ENCODE measurements at regions not wholly inside any gene's neighbourhood (a gene's known extent, or its start where the extent isn't known, plus 50 kb on each side); places are given as distances from the start of the nearest gene placed in this dataset.
A peak's percentile ranks its signal among the peaks of the same experiment; 100 is the strongest.
"Not testable (repeated sequence)": the region's sequence is repeated elsewhere in the genome, so short reads cannot be mapped to it uniquely, and the experiment has no call there.

DNA sequence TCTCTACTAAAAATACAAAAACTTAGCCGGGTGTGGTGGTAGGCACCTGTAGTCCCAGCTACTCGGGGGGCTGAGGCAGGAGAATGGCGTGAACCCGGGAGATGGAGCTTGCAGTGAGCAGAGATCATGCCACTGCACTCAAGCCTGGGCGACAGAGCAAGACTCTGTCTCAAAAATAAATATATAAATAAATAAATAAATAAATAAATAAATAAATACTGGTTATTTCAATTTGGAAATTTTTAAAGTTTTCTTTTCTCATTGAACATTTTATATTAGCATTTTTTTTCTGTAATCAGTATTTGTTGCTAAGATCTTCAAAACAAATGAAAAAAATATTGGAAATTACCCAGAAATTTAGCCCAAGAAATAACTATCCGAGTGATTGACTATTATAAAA lies 197.3 kb upstream of the SYT10 start:
- peak; percentile 59 for TF ChIP-seq ZNF426 (tag by site-specific recombination; IDR thresholded peaks at IDR 0.05)
- TF ChIP-seq ZNF140 (tag by site-specific recombination; IDR thresholded peaks at IDR 0.05): peak; percentile 29; the same call in 1 of the 2 replicates
- peak; percentile 79; the same call in 1 of the 2 replicates for TF ChIP-seq ZNF394 (tag by site-specific recombination; IDR thresholded peaks at IDR 0.05; ENCODE audit: borderline replicate concordance)
- 0 out of 2 replicates have a peak, but pooled peaks have one; percentile 21 for TF ChIP-seq ZBTB8A (tag by site-specific recombination; IDR thresholded peaks at IDR 0.05)
- TF ChIP-seq, protein P1, sequence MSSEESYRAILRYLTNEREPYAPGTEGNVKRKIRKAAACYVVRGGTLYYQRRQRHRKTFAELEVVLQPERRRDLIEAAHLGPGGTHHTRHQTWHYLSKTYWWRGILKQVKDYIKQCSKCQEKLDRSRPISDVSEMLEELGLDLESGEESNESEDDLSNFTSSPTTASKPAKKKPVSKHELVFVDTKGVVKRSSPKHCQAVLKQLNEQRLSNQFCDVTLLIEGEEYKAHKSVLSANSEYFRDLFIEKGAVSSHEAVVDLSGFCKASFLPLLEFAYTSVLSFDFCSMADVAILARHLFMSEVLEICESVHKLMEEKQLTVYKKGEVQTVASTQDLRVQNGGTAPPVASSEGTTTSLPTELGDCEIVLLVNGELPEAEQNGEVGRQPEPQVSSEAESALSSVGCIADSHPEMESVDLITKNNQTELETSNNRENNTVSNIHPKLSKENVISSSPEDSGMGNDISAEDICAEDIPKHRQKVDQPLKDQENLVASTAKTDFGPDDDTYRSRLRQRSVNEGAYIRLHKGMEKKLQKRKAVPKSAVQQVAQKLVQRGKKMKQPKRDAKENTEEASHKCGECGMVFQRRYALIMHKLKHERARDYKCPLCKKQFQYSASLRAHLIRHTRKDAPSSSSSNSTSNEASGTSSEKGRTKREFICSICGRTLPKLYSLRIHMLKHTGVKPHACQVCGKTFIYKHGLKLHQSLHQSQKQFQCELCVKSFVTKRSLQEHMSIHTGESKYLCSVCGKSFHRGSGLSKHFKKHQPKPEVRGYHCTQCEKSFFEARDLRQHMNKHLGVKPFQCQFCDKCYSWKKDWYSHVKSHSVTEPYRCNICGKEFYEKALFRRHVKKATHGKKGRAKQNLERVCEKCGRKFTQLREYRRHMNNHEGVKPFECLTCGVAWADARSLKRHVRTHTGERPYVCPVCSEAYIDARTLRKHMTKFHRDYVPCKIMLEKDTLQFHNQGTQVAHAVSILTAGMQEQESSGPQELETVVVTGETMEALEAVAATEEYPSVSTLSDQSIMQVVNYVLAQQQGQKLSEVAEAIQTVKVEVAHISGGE (tag by site-specific recombination; conservative IDR thresholded peaks at IDR 0.05; ENCODE audit: low read depth): peak; percentile 46; the same call in 1 of the 2 replicates
- TF ChIP-seq ZNF654 (tag by site-specific recombination; IDR thresholded peaks at IDR 0.05; ENCODE audit: low read depth): 0 out of 2 replicates have a peak, but pooled peaks have one; percentile 9
- peak; percentile 30 for TF ChIP-seq ZNF555 (tag by site-specific recombination; conservative IDR thresholded peaks at IDR 0.05)
- H3K4me3 ChIP-seq (ENCODE audit: low read depth, low read length); H3K9me3 ChIP-seq (ENCODE audit: control insufficient read depth, insufficient read depth, low read depth, low read length); H3K36me3 ChIP-seq (ENCODE audit: control insufficient read depth in 2 of 2, insufficient read depth in 1 of 2, low read length in 2 of 2); H3K4me1 ChIP-seq (ENCODE audit: control insufficient read depth, insufficient read depth, low read length); H3K27ac ChIP-seq (ENCODE audit: extremely low read depth, low read depth, low read length); CTCF ChIA-PET; POLR2A ChIA-PET: not testable (repeated sequence)

DNA sequence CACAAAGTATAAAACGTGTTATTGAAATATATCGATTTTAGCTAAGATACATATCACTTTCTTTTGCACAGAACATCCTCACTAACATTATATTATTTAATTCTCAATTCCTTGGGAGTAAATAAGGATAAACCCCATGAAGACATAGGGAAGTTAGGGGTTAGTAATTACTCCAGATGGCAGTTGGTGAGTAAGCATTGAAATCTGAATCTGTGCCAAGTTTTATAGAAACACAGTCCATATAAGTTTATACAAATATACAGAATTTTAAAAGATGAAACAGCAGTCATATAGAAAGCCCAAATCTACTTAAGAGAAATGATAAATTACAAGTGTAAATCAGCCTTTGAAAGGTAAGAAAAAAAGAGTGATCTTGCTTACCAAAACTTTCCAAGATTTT lies 200.4 kb upstream of the SYT10 start:
- no peaks in the 10 kb centered on the region for H3K36me3 ChIP-seq (ENCODE audit: control insufficient read depth in 2 of 2, insufficient read depth in 1 of 2, low read length in 2 of 2)
- CTCF ChIA-PET: no interaction called here
- no peak for TF ChIP-seq ZNF555 (tag by site-specific recombination; conservative IDR thresholded peaks at IDR 0.05)
- TF ChIP-seq ZNF239 (tag by site-specific recombination; IDR thresholded peaks at IDR 0.05): no peak
- TF ChIP-seq SP3 (tag by site-specific recombination; IDR thresholded peaks at IDR 0.05): no peak
- TF ChIP-seq KLF9 (tag by site-specific recombination; IDR thresholded peaks at IDR 0.05; ENCODE audit: low read depth): no peak
- TF ChIP-seq, protein P2, sequence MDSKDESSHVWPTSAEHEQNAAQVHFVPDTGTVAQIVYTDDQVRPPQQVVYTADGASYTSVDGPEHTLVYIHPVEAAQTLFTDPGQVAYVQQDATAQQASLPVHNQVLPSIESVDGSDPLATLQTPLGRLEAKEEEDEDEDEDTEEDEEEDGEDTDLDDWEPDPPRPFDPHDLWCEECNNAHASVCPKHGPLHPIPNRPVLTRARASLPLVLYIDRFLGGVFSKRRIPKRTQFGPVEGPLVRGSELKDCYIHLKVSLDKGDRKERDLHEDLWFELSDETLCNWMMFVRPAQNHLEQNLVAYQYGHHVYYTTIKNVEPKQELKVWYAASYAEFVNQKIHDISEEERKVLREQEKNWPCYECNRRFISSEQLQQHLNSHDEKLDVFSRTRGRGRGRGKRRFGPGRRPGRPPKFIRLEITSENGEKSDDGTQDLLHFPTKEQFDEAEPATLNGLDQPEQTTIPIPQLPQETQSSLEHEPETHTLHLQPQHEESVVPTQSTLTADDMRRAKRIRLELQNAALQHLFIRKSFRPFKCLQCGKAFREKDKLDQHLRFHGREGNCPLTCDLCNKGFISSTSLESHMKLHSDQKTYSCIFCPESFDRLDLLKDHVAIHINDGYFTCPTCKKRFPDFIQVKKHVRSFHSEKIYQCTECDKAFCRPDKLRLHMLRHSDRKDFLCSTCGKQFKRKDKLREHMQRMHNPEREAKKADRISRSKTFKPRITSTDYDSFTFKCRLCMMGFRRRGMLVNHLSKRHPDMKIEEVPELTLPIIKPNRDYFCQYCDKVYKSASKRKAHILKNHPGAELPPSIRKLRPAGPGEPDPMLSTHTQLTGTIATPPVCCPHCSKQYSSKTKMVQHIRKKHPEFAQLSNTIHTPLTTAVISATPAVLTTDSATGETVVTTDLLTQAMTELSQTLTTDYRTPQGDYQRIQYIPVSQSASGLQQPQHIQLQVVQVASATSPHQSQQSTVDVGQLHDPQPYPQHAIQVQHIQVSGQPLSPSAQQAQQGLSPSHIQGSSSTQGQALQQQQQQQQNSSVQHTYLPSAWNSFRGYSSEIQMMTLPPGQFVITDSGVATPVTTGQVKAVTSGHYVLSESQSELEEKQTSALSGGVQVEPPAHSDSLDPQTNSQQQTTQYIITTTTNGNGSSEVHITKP (tag by site-specific recombination; IDR thresholded peaks at IDR 0.05): no peak
- no peak for TF ChIP-seq ZNF157 (tag by site-specific recombination; IDR thresholded peaks at IDR 0.05)
- no peak for TF ChIP-seq ZNF530 (tag by site-specific recombination; IDR thresholded peaks at IDR 0.05; ENCODE audit: low read depth)
- TF ChIP-seq ZBTB17 (tag by site-specific recombination; IDR thresholded peaks at IDR 0.05): no peak
- TF ChIP-seq ZBTB48 (tag by site-specific recombination; IDR thresholded peaks at IDR 0.05): no peak
- TF ChIP-seq ZNF501 (tag by site-specific recombination; IDR thresholded peaks at IDR 0.05): no peak
- no peak for TF ChIP-seq ZNF488 (tag by site-specific recombination; IDR thresholded peaks at IDR 0.05)
- TF ChIP-seq ZNF341 (tag by site-specific recombination; IDR thresholded peaks at IDR 0.05; ENCODE audit: low read depth): no peak
- no peak for TF ChIP-seq ZNF560 (tag by site-specific recombination; IDR thresholded peaks at IDR 0.05; ENCODE audit: borderline replicate concordance)
- TF ChIP-seq ZNF292 (tag by site-specific recombination; IDR thresholded peaks at IDR 0.05; ENCODE audit: borderline replicate concordance, low read depth): no peak
- TF ChIP-seq GLIS2 (tag by site-specific recombination; IDR thresholded peaks at IDR 0.05): no peak
- TF ChIP-seq ZNF677 (tag by site-specific recombination; IDR thresholded peaks at IDR 0.05): no peak
- no peak for TF ChIP-seq ATF2 (tag by site-specific recombination; IDR thresholded peaks at IDR 0.05; ENCODE audit: low read depth)
- no peak for TF ChIP-seq ZNF830 (tag by site-specific recombination; IDR thresholded peaks at IDR 0.05; ENCODE audit: low read depth)
- H3K9me3 ChIP-seq (ENCODE audit: control insufficient read depth, insufficient read depth, low read depth, low read length): no peaks in the 10 kb centered on the region
- no peaks in the 10 kb centered on the region for H3K4me1 ChIP-seq (ENCODE audit: control insufficient read depth, insufficient read depth, low read length)
- H3K27ac ChIP-seq (ENCODE audit: extremely low read depth, low read depth, low read length): no peak overlapping the region
- no peak overlapping the region for H3K4me3 ChIP-seq (ENCODE audit: low read depth, low read length)
- POLR2A ChIA-PET: no interaction called here
